ENCODE measurements at regions not wholly inside any gene's neighbourhood (a gene's known extent, or its start where the extent isn't known, plus 50 kb on each side); places are given as distances from the start of the nearest gene placed in this dataset.

GRCh38 chr3:155029941-155030340, 50.2 kb upstream of the MME start:
- TF ChIP-seq, protein P1, sequence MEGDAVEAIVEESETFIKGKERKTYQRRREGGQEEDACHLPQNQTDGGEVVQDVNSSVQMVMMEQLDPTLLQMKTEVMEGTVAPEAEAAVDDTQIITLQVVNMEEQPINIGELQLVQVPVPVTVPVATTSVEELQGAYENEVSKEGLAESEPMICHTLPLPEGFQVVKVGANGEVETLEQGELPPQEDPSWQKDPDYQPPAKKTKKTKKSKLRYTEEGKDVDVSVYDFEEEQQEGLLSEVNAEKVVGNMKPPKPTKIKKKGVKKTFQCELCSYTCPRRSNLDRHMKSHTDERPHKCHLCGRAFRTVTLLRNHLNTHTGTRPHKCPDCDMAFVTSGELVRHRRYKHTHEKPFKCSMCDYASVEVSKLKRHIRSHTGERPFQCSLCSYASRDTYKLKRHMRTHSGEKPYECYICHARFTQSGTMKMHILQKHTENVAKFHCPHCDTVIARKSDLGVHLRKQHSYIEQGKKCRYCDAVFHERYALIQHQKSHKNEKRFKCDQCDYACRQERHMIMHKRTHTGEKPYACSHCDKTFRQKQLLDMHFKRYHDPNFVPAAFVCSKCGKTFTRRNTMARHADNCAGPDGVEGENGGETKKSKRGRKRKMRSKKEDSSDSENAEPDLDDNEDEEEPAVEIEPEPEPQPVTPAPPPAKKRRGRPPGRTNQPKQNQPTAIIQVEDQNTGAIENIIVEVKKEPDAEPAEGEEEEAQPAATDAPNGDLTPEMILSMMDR (IDR thresholded peaks at IDR 0.05) = no peak
- Mint-ChIP-seq H3K4me3 (ENCODE audit: unreplicated experiment) (no peak overlapping the region), H3K4me1 (ENCODE audit: low read depth) (peaks cover 23% of the 10 kb centered on the region)

GRCh38 chr3:155026999-155027591, 53.0 kb upstream of the MME start:
- Mint-ChIP-seq H3K36me3 (ENCODE audit: low read depth) (no peaks in the 10 kb centered on the region), H3K4me3 (ENCODE audit: unreplicated experiment) (no peak overlapping the region), H3K9me3 (ENCODE audit: low read depth) (no peaks in the 10 kb centered on the region), H3K27me3 (ENCODE audit: low read depth) (no peaks in the 10 kb centered on the region), H3K27ac (ENCODE audit: unreplicated experiment) (no peak overlapping the region), H3K4me1 (ENCODE audit: low read depth) (peaks cover 23% of the 10 kb centered on the region)
- no peak for DNase-seq (ENCODE audit: low spot score)
- TF ChIP-seq, protein P1 (IDR thresholded peaks at IDR 0.05) = no peak

More at GRCh38 chr3:155029941-155030340, 50.2 kb upstream of the MME start:
- Mint-ChIP-seq H3K27me3 (ENCODE audit: low read depth) (no peaks in the 10 kb centered on the region), H3K27ac (ENCODE audit: unreplicated experiment) (no peak overlapping the region), H3K36me3 (ENCODE audit: low read depth) (no peaks in the 10 kb centered on the region), H3K9me3 (ENCODE audit: low read depth) (no peaks in the 10 kb centered on the region)
- no peak for DNase-seq (ENCODE audit: low spot score)

DNA sequence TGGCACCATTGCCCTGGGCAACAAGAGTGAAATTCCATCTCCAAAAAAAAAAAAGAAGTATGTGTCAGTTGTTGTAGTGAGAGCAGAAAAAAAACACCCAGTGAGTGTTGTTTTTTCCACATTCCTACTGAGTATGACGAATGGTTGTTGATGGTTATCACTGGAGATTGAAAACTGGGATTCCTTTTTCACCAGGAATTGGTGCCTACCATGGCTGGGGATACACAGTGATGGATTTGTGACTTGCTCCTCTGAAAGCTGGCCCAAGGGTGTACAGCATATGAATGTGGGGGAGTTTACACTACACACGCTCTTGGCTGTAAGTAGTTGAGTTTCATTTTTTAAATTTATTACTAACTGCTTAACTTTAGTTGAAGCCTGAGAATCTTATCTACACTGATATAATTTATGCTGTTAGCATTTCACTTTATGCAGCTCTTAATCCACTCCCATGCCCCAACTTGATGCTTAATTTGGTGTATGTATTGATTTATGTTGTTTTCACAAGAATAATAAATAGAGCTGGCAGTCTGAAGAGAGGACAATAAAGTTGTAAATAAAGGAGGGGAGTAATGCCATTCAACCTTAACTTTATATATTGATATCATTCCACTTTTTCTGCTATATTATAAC, 56.0 kb upstream of the MME start:
- Mint-ChIP-seq H3K36me3 (ENCODE audit: low read depth) (no peaks in the 10 kb centered on the region), H3K27me3 (ENCODE audit: low read depth) (no peaks in the 10 kb centered on the region), H3K9me3 (ENCODE audit: low read depth) (no peaks in the 10 kb centered on the region), H3K4me3 (ENCODE audit: unreplicated experiment) (no peak overlapping the region), H3K27ac (ENCODE audit: unreplicated experiment) (peak overlapping the region; percentile 17), H3K4me1 (ENCODE audit: low read depth) (peaks cover 11% of the 10 kb centered on the region)
- TF ChIP-seq, protein P1 (IDR thresholded peaks at IDR 0.05) = no peak
- no peak for DNase-seq (ENCODE audit: low spot score)

DNA sequence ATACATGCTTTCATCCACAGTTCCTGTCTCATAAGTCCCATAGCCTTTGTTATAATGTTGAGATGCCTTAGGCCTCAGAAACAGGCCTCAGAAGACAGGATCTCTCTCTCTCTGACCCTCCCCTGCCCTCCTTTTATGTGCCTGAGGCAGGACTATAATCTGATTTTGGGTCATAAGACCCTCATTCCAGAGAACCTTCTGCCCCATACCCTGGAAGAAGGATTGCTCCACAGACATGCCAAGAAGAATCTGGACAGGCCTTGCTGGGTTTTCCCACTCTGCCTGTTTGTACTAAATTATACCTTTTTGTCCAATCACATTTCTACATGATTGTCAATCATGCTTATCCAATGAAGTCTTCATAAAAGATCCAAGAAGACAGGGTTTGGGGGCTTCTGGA, 57.2 kb upstream of the MME start:
- Mint-ChIP-seq H3K4me3 (ENCODE audit: unreplicated experiment) (no peak overlapping the region), H3K27ac (ENCODE audit: unreplicated experiment) (no peak overlapping the region), H3K36me3 (ENCODE audit: low read depth) (no peaks in the 10 kb centered on the region), H3K9me3 (ENCODE audit: low read depth) (no peaks in the 10 kb centered on the region), H3K27me3 (ENCODE audit: low read depth) (no peaks in the 10 kb centered on the region), H3K4me1 (ENCODE audit: low read depth) (peaks cover 11% of the 10 kb centered on the region)
- TF ChIP-seq, protein P1 (IDR thresholded peaks at IDR 0.05) = no peak
- no peak for DNase-seq (ENCODE audit: low spot score)

- Mint-ChIP-seq H3K27me3 (ENCODE audit: low read depth) (no peaks in the 10 kb centered on the region), H3K9me3 (ENCODE audit: low read depth) (no peaks in the 10 kb centered on the region), H3K27ac (ENCODE audit: unreplicated experiment) (no peak overlapping the region), H3K4me3 (ENCODE audit: unreplicated experiment) (no peak overlapping the region), H3K36me3 (ENCODE audit: low read depth) (no peaks in the 10 kb centered on the region), H3K4me1 (ENCODE audit: low read depth) (peaks cover 11% of the 10 kb centered on the region)
- no peak for DNase-seq (ENCODE audit: low spot score)
- TF ChIP-seq, protein P1 (IDR thresholded peaks at IDR 0.05) = no peak
Measured at GRCh38 chr3:155019575-155019974, 60.5 kb upstream of the MME start.
